Neural cell (in vitro differentiated cells): ENCODE measurements at regions not wholly inside any gene's neighbourhood (a gene's known extent, or its start where the extent isn't known, plus 50 kb on each side); places are given as distances from the start of the nearest gene placed in this dataset.

ENCODE experiments used
- EP300 ChIP-seq: fragments of 450-650 bp; conservative IDR thresholded peaks from 2 replicates; pipeline ENCODE4 v1.6.1; 2014; ENCODE audit warnings: antibody characterized with exemption, mild to moderate bottlenecking, moderate library complexity; ENCODE audit not compliant: poor library complexity, severe bottlenecking
- EZH2 ChIP-seq: fragments of 200-600, 300-800 bp; shearing (Covaris generic), sonication (generic); IDR thresholded peaks from 2 replicates; pipeline ENCODE4 v1.6.1; 2014; ENCODE audit warnings: antibody characterized with exemption, low read length, borderline replicate concordance, mild to moderate bottlenecking; ENCODE audit not compliant: insufficient read depth, poor library complexity, severe bottlenecking
- MXI1 ChIP-seq: fragments of 450-650 bp; conservative IDR thresholded peaks from 2 replicates; pipeline ENCODE4 v1.6.1; 2014; ENCODE audit warnings: antibody characterized with exemption, mild to moderate bottlenecking; ENCODE audit not compliant: poor library complexity, severe bottlenecking
- POLR2AphosphoS5 ChIP-seq: IDR thresholded peaks from 2 replicates; pipeline ENCODE4 v1.6.1; 2012
- RAD21 ChIP-seq: fragments of 450-650 bp; conservative IDR thresholded peaks from 2 replicates; pipeline ENCODE4 v1.6.1; 2014; ENCODE audit warnings: antibody characterized with exemption, mild to moderate bottlenecking, moderate library complexity
- TAF1 ChIP-seq: IDR thresholded peaks from 2 replicates; pipeline ENCODE4 v1.6.1; 2012; ENCODE audit warnings: low read depth
- TF ChIP-seq, protein P1 (sequence below): fragments of 450-650 bp; IDR thresholded peaks from 2 replicates; pipeline ENCODE4 v1.5.1; 2014; ENCODE audit warnings: antibody characterized with exemption, mild to moderate bottlenecking, moderate library complexity; ENCODE audit not compliant: poor library complexity, severe bottlenecking
- TF ChIP-seq, protein P2 (sequence below): IDR thresholded peaks from 2 replicates; pipeline ENCODE4 v1.6.1; 2012; ENCODE audit warnings: borderline replicate concordance

DNA sequence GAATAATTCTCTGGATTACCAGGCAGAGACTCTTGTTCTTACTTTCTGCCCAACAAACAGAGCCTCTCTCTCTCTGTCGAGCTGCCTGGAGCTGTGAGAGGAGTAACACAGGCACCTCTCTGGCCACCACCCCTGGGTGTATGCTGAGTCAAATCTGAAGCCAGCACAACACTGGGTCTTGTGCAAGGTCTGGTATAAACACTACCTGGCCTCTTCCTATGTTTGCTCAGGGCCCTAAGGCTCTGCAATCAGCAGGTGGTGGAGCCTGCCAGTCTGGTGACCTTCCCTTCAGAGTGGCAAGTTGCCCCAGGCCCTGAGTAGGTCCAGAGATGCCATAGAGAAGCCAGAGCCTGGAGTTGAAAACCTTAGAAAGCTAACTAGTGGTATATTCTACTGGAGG is 139.9 kb downstream of the CPXCR1 start:
- TF ChIP-seq MXI1 (no peak), POLR2AphosphoS5 (no peak), EZH2 (no peak), RAD21 (no peak), EP300 (no peak), TAF1 (no peak)
- TF ChIP-seq, protein P1, sequence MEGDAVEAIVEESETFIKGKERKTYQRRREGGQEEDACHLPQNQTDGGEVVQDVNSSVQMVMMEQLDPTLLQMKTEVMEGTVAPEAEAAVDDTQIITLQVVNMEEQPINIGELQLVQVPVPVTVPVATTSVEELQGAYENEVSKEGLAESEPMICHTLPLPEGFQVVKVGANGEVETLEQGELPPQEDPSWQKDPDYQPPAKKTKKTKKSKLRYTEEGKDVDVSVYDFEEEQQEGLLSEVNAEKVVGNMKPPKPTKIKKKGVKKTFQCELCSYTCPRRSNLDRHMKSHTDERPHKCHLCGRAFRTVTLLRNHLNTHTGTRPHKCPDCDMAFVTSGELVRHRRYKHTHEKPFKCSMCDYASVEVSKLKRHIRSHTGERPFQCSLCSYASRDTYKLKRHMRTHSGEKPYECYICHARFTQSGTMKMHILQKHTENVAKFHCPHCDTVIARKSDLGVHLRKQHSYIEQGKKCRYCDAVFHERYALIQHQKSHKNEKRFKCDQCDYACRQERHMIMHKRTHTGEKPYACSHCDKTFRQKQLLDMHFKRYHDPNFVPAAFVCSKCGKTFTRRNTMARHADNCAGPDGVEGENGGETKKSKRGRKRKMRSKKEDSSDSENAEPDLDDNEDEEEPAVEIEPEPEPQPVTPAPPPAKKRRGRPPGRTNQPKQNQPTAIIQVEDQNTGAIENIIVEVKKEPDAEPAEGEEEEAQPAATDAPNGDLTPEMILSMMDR = no peak
- TF ChIP-seq, protein P2, sequence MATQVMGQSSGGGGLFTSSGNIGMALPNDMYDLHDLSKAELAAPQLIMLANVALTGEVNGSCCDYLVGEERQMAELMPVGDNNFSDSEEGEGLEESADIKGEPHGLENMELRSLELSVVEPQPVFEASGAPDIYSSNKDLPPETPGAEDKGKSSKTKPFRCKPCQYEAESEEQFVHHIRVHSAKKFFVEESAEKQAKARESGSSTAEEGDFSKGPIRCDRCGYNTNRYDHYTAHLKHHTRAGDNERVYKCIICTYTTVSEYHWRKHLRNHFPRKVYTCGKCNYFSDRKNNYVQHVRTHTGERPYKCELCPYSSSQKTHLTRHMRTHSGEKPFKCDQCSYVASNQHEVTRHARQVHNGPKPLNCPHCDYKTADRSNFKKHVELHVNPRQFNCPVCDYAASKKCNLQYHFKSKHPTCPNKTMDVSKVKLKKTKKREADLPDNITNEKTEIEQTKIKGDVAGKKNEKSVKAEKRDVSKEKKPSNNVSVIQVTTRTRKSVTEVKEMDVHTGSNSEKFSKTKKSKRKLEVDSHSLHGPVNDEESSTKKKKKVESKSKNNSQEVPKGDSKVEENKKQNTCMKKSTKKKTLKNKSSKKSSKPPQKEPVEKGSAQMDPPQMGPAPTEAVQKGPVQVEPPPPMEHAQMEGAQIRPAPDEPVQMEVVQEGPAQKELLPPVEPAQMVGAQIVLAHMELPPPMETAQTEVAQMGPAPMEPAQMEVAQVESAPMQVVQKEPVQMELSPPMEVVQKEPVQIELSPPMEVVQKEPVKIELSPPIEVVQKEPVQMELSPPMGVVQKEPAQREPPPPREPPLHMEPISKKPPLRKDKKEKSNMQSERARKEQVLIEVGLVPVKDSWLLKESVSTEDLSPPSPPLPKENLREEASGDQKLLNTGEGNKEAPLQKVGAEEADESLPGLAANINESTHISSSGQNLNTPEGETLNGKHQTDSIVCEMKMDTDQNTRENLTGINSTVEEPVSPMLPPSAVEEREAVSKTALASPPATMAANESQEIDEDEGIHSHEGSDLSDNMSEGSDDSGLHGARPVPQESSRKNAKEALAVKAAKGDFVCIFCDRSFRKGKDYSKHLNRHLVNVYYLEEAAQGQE = no peak
